Globus pallidus (tissue), 1 donor: ENCODE measurements at regions not wholly inside any gene's neighbourhood (a gene's known extent, or its start where the extent isn't known, plus 50 kb on each side); places are given as distances from the start of the nearest gene placed in this dataset.
"Not testable (repeated sequence)": the region's sequence is repeated elsewhere in the genome, so short reads cannot be mapped to it uniquely, and the experiment has no call there.

Experiments used
- DNase-seq: peaks from one replicate; pipeline ENCODE4 v3.0.0-alpha.2; 2015; ENCODE audit warnings: low spot score

GRCh38 chr4:3634281-3634857 is 102.1 kb upstream of the LRPAP1 start:
- no peak for DNase-seq

- not testable (repeated sequence) for DNase-seq
These were observed 101.1 kb upstream of the LRPAP1 start for GRCh38 chr4:3633277-3633676.

GRCh38 chr4:3632794-3633193 is 100.6 kb upstream of the LRPAP1 start:
- DNase-seq: not testable (repeated sequence)

- not testable (repeated sequence) for DNase-seq
These were observed 99.5 kb upstream of the LRPAP1 start for GRCh38 chr4:3631544-3632266.

GRCh38 chr4:3630598-3631543 is 98.6 kb upstream of the LRPAP1 start:
- DNase-seq: no peak

- DNase-seq: no peak
These were observed 97.9 kb upstream of the LRPAP1 start for GRCh38 chr4:3630136-3630597.

- DNase-seq: no peak
These were observed 97.4 kb upstream of the LRPAP1 start for GRCh38 chr4:3629665-3630064.

GRCh38 chr4:3629176-3629575 is 97.0 kb upstream of the LRPAP1 start:
- not testable (repeated sequence) for DNase-seq

- DNase-seq: no peak
These were observed 96.6 kb upstream of the LRPAP1 start for GRCh38 chr4:3628868-3629175.

- not testable (repeated sequence) for DNase-seq
These were observed 96.0 kb upstream of the LRPAP1 start for GRCh38 chr4:3627967-3628867.

- not testable (repeated sequence) for DNase-seq
These were observed 95.2 kb upstream of the LRPAP1 start for GRCh38 chr4:3627456-3627855.

GRCh38 chr4:3626131-3626884 is 94.1 kb upstream of the LRPAP1 start:
- DNase-seq: not testable (repeated sequence)

GRCh38 chr4:3625286-3625875 is 93.2 kb upstream of the LRPAP1 start:
- not testable (repeated sequence) for DNase-seq

GRCh38 chr4:3623809-3624329 is 91.6 kb upstream of the LRPAP1 start:
- not testable (repeated sequence) for DNase-seq

- no peak for DNase-seq
These were observed 90.9 kb upstream of the LRPAP1 start for GRCh38 chr4:3623106-3623505.

GRCh38 chr4:3620365-3620764 is 88.1 kb upstream of the LRPAP1 start:
- DNase-seq: not testable (repeated sequence)

GRCh38 chr4:3619698-3620097 is 87.5 kb upstream of the LRPAP1 start:
- DNase-seq: not testable (repeated sequence)

- not testable (repeated sequence) for DNase-seq
These were observed 86.1 kb upstream of the LRPAP1 start for GRCh38 chr4:3618341-3618740.

GRCh38 chr4:3615386-3616286 is 83.4 kb upstream of the LRPAP1 start:
- no peak for DNase-seq
